HG03342 (cell line): ENCODE measurements at regions not wholly inside any gene's neighbourhood (a gene's known extent, or its start where the extent isn't known, plus 50 kb on each side); places are given as distances from the start of the nearest gene placed in this dataset.

Experiments used
- ATAC-seq: cut with Tn5 transposase; IDR thresholded peaks from one replicate; pipeline ENCODE4 v1.9.1; 2021; ENCODE audit warnings: mild to moderate bottlenecking, moderate library complexity; ENCODE audit not compliant: unreplicated experiment

DNA sequence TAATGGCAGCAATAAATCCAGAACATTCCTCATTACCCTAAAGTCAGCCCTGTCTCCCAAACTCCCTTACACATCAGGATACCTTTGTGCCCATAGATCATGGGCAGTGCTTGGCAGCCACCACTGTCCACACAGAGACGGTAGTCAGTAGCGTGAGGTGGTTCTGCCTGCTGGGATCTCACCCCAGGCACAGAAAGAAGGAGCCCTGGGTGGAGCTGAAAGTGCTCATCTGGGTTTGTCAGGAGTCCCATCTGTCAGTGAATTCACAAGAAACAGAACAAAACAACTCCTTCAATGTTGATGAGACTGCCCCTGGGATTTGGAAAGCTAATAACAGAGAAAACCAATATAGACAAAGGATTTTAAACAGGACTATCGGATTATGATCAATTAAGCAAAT lies 90.2 kb upstream of the PRSS58 start:
- ATAC-seq: no peak

DNA sequence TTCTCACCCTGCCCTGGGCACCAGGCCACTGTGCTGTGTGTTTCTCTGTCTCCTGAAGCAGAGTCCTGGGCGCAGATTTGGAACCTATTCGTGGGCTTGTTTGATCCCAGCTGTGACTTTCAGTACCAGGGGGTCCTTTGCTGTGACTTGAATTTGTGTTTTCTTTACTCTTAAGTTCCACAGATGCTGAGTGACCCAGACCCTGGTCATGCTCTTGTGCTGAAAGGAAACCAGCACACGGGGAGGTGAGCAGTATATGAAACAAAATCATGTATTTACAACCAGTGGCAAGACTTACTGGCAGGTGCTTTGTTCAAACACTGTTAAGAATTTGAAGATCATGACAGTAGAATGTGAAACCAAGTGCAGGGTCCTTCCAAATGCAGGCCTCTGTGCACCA lies 89.2 kb upstream of the PRSS58 start:
- no peak for ATAC-seq

DNA sequence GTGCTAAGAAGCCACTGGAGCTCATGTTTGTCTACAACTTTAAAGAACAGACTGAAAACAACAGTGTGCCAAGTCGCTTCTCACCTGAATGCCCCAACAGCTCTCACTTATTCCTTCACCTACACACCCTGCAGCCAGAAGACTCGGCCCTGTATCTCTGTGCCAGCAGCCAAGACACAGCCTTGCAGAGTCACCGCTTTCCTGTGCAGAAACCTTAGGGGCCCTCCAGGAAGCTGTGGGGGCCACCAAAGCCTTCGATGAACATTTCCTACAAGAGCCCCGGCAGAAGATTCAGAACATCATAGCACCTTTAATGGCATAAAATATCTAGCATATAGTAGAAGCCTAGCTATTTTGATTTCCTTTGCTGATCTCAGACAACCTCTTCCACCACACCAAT lies 88.0 kb upstream of the PRSS58 start:
- no peak for ATAC-seq

DNA sequence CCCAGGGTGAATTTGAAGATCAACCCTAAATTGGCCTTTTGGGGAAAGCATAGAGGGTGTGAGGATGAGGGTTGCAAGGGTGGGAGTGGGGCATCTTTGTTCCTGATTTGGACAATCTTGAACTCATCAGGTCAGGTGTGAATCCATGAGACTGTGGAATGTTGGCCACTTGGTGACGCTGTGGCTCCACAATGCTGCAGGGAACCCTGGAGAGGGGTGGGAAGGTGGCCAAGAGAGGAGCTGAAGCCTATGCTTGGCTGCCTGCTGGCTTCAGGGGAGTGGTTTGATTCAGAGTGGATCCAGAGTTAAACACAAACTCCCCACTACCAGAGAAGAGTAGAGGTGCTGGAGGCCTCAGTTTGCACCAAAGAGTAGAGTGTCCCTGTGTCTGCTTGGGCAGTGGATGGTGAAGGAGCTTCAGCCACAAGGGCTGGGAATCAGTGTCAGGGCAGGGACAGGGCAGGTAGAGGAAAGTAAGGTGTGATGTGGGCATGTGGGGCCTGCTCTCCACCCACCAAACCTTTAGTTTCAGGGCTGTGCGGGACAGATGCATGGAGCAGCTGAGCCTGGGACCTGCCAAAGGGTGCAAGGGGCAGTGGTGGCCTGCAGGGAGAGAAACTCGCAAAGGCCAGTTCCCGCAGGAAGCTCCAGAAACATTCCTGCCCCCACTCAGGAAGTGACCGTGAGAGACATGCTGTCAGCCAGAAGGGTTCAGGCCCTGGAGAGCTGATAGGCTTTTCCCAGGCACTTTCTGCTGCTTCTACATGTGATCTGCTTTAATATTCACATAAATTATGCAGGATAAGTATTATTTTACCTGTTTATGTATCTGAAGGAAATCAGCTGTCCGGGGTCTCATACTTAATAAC lies 81.0 kb upstream of the PRSS58 start:
- no peak for ATAC-seq

DNA sequence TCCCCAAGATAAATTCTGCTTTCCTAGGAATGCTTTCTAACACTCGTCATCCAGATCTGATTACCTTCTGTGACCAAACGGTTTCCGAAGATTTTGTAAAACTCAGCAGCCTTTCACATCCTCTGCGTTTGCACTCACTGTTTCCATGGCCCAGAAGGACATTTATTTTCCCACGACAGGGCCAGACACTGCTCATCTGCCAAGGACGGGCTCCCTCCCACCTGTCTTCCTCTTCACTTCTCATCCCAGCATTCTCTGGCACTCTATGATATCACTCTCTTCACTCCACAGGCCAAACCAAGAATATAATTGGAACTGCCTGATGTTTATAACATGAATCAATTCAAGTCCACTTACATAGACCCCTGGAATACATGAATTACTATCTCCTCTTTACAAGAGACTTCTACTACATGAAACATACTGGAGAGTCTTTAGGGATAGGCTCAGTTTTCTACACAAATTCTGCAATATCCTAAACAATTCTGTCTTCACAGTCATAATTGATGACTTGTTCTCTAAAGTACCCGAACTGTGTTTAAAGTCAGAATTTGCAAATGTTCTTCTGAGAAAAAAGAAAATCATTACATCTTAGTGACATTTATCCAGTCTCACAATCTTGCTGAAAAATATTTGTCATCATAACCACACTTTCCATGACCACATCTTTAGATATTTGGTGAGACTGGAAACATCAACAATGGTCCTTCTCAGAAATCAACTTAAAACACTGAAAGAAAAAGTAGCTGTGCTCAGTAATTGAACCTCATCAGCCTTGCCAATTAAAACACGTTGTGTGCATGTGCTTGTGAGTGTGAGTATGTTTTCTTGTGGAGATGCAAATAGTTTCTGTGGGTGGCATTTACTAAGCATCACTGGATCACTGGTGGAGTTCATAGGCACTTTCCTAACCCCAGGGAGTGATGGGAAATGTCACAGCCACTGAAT lies 79.5 kb upstream of the PRSS58 start:
- no peak for ATAC-seq

DNA sequence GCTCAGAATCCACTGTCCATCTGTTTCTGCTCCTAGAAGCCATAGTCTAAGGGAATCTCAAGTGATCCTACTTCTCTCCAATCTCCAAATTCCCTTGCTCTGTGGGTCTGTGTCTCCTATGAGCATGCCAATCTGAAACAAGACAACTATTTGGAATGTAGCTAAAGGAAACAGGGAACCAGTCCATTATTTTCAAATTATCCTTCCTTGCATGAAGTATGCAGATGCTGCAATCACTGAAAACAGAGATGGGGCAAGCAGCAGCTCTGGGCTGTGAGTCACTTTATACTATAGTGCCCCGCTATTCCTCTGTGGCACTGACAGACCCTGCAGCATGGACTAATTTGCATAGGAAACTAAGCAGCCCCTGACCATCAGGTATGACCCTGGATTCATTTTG lies 76.9 kb upstream of the PRSS58 start:
- ATAC-seq: no peak

DNA sequence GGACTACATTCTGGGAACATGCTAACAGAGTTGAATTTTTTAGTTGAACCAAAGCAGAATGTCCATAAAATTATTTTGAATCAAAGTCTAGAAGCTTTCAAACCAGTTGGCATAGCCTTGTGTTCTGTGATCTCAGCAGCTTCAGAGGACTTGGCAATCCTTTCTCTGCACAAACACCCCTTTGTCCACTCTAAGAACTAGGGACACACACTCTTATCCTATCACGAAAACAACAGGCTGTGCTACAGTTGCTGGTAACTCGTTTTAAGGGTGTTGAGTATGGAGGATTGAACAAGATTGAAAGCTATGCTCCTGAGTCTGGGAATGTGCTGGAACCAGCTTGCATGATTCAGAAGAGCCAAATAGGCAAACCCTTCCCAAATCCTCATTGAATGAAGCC lies 76.4 kb upstream of the PRSS58 start:
- ATAC-seq: no peak

DNA sequence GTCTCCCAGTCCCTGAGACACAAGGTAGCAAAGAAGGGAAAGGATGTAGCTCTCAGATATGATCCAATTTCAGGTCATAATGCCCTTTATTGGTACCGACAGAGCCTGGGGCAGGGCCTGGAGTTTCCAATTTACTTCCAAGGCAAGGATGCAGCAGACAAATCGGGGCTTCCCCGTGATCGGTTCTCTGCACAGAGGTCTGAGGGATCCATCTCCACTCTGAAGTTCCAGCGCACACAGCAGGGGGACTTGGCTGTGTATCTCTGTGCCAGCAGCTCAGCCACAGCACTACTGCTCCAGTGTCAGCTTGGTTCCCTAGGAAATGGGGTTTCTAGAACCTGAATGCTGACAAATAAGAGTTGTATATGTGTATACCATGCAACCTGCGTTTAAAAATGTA lies 74.6 kb upstream of the PRSS58 start:
- no peak for ATAC-seq

DNA sequence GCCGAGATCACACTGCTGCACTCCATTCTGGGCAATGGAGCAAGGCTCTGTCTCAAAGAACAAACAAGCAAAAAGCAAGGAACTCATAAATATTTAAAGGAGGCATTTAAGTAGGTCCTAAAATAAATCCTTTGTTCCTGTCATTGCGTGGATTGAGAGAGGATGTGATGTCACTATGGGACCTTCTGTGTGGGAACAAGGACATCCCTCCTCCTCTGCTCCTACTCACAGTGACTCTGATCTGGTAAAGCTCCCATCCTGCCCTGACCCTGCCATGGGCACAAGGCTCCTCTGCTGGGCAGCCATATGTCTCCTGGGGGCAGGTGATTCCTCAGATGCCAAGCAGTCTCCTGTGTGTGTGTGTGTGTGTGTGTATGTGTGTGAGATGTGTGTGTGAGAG lies 74.1 kb upstream of the PRSS58 start:
- ATAC-seq: no peak

DNA sequence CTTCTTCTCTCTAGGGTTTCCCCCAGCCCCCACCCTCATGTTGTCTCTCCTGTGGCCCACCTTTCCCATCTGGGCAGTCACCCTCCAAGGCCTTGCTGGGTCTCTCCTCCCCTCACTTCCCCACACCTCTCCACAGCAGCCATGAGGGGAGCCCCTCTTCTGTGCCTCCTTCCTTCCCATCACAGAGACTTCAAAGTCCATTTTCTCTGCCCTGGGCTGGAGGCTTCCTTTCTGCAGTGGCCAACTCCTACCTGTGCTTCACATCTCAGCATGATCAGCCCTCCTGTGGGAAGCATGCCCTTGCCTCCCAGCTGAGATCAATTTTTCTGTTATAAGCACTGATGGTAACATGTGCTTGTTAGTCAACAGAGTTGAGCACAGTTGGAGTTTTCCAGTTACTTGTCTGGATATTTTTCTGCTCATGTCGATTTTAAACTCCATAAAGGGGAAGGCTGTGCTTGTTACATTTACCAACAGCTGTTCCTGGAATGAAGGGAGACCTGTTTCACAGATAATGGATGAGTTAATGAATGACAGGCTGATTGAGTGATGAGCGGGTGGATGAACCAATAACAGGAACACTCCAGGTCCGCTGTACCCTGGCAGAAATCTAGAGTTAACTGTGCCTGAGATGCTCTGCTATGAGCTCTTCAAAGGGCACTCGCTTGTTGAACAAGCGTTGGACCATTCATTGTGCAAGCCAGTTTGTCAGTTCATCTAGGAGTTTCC lies 71.4 kb upstream of the PRSS58 start:
- ATAC-seq: no peak

DNA sequence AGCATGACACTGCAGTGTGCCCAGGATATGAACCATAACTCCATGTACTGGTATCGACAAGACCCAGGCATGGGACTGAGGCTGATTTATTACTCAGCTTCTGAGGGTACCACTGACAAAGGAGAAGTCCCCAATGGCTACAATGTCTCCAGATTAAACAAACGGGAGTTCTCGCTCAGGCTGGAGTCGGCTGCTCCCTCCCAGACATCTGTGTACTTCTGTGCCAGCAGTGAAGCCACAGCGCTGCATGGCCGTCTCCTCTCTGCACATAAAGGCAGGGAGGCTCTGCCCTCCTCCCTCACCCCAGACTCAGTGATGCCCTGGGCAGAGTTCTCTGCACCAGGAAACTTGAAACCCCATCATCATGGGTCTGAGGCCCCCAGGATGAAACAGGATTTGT lies 70.7 kb upstream of the PRSS58 start:
- ATAC-seq: no peak

DNA sequence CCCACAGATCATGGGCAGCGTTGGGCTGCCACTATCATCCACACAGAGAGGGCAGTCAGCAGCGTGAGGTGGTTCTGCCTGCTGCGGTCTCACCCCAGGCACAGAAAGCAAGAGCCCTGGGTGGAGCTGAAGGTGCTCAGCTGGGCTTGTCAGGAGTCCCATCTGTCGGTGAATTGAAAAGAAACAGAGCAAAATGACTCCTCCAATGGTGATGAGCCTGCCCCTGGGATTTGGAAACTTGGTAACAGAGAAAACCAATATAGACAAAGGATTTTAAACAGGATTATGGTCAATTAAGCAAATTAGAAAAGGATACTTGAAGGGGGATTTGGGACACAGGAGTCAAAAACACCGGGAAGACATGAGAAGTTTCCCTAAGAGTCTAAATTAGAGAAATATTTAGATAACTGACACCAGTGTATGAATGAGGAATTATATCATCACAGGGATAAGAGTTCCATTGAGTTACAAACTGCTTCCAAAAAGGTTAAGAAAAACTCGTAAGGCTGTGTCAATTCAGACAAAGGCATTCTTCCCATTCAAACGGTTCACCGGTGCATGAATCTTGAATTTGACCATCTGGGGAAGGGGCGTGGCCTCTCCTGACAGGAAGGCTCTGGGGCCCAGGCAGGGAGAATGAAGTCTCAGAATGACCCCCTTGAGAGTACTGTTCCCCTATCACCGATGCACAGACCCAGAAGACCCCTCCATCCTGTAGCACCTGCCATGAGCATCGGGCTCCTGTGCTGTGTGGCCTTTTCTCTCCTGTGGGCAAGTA lies 70.0 kb upstream of the PRSS58 start:
- no peak for ATAC-seq

DNA sequence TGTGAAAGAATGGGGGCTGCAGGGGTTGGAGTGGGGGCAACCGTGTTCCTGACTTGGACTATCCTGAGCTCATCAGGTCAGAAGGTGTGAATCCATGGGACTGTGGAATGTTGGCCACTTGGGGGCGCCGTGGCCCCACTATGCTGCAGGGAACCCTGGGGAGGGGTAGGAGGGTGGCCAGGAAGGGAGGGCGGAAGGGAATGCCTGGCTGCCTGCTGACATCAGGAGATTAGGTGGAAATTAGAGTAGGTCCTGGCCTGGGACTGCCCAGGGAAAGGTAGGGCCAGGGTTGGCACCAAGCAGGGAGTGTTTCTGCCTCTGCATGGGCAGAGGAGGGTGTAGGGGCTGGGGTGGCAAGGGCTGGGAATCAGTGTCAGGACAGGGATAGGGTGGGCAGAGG lies 65.8 kb upstream of the PRSS58 start:
- peak; percentile 56 for ATAC-seq

DNA sequence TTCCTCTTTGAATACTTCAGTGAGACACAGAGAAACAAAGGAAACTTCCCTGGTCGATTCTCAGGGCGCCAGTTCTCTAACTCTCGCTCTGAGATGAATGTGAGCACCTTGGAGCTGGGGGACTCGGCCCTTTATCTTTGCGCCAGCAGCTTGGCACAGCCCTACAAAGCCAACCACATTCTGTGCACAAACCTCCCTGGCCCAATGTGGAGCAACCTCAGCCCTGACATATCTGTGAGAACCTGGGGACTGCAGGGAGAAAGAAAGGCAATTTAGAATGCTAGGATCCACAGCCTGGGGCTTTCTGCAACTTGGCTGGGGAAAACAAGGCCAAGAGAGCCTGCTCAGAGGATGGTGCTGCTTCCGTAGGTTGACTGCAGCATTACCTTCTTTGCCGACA lies 63.5 kb upstream of the PRSS58 start:
- no peak for ATAC-seq

DNA sequence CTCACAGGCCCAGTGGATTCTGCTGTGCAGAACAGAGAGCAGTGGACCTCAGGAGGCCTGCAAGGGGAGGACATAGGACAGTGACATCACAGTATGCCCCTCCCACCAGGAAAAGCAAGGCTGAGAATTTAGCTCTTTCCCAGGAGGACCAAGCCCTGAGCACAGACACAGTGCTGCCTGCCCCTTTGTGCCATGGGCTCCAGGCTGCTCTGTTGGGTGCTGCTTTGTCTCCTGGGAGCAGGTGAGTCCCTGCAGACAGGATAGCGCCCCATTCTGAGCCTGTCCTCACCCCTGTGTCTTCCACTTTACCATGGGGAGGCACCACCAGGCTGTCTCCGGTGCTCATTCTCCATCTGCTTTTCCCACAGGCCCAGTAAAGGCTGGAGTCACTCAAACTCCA lies 63.0 kb upstream of the PRSS58 start:
- no peak for ATAC-seq

DNA sequence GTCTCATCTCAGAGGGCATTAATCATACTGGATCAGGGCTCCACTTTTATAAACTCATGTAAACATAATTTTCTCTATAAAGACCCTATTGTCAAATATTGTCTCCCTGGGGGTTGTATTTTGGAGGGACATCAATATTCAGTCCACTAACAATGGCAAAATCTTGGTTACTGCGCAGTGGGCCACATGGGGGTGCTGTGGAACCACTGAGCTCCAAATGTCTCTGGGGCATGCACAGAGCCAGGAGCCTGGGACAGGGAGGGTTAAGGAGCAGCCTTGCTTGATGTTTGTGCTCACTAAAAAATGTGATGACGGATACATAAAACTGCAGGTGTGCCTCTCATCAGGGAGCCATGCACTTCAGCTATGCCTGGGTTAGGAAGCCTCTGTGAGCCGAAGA lies 62.1 kb upstream of the PRSS58 start:
- no peak for ATAC-seq

DNA sequence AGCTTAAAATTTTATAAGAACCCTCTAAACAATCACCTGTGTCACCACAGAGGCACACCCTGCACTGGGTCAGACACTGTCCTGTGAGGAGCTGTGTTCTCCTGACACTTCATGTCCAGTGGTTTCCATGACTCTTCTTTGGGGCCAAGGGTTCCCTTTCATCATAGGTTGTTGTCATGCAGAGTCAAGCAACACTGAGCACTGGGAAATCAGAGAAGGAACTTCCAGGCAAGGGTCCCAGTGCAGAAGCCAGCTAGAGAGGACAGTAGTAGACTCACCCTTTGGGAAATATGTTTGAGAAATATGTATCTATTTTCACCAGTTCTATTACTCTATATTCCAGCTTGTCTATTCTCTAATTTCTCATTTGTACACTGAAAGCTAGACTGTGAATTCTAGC lies 56.4 kb upstream of the PRSS58 start:
- no peak for ATAC-seq

DNA sequence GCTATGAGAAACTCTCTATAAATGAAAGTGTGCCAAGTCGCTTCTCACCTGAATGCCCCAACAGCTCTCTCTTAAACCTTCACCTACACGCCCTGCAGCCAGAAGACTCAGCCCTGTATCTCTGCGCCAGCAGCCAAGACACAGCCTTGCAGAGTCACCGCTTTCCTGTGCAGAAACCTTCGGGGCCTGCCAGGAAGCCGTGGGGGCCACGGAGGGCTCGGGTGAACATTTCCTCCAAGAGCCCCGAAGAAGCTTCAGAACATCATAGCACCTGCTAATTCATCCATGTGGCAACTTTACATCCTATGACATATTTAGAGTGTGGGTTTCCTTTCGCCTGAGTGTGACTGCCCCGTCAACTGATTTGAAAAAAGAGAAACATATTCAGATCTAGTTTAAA lies 55.7 kb upstream of the PRSS58 start:
- ATAC-seq: no peak

DNA sequence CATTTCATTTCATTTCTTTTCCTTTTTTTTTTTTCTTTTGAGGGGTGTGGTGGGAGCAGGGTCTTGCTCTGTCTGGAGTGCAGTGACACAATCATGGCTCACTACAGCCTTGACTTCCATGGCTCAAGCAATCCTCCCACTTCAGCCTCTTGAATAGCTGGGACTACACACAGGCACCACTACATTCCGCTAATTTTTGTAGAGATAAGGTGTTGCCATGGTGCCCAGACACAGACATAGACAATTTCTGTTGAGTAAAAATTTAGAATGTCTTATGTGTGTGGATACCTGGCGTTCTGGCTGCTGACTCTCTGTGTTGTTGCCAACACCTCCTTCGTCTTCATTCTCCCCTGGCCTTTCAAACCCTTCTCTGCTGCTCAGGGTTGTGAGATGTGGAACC lies 54.0 kb upstream of the PRSS58 start:
- ATAC-seq: no peak

DNA sequence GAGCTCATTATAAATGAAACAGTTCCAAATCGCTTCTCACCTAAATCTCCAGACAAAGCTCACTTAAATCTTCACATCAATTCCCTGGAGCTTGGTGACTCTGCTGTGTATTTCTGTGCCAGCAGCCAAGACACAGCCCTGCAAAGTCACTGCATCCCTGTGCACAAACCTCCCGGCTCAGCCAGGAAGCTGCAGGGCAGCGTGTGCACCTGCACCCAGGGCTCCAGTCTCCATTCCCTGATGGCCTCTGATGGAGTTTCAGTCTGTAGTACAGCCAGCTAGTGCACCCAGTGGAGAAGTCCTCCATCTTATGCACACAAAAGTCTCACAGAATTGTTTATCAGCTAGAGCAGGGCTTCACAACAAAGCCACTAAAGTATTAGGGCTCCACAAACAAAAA lies 51.1 kb upstream of the PRSS58 start:
- no peak for ATAC-seq

DNA sequence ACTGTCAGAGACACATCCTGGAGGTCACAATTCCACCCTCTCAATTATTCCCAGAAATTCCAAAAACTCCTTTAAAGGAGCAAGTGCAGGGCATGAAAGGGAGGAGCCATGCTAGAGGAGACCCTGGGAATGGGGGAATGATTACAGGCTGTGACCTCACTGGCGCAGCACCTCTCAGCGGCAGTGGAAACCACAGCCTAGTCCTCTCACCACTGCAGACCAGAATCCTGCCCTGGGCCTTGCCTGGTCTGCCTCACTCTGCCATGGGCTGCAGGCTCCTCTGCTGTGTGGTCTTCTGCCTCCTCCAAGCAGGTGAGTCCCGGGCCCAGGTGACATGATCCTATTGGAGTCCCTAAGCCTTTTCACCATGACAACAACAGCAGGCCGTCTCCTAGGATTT lies 50.5 kb upstream of the PRSS58 start:
- no peak for ATAC-seq
